HepG2 (cell line): ENCODE measurements at regions not wholly inside any gene's neighbourhood (a gene's known extent, or its start where the extent isn't known, plus 50 kb on each side); places are given as distances from the start of the nearest gene placed in this dataset.

Source experiments
- ATAC-seq: fragments of 200-7000 bp; cut with Tn5 transposase; 3 replicates; pipeline ENCODE4 v1.9.1; 2020; ENCODE audit warnings: mild to moderate bottlenecking, moderate library complexity
- BruUV-seq: library from RNA; stranded (reverse); fragments of 400-500 nt; replicated peaks from 2 replicates; lab custom pipeline; 2021; lab: Mats Ljungman, UMichigan
- CTCF ChIA-PET: fragments of 300-600 bp; formaldehyde crosslinking; extraction: SDS; loops from one replicate; lab custom pipeline; 2021; ENCODE audit warnings: low total read pairs, inconsistent platforms, low intra/inter-chr PET ratio; lab: Yijun Ruan, JAX
- POLR2A ChIA-PET: fragments of 350-600 bp; sonication (Branson Sonifier 250); formaldehyde crosslinking; loops from one replicate; lab custom pipeline; 2020; ENCODE audit warnings: antibody characterized with exemption, inconsistent platforms; lab: Yijun Ruan, JAX
- DNase-seq: peaks from one replicate; pipeline ENCODE4 v3.0.0-alpha.2; 2015; ENCODE audit warnings: low spot score
- FAIRE-seq: peaks from 3 replicates; lab custom pipeline; 2011; peaks lifted over from hg19 to GRCh38; lab: Jason Lieb, UNC
- H2AFZ ChIP-seq: one replicate; pipeline ENCODE4 v1.6.1; 2011; ENCODE audit warnings: low read length, inconsistent platforms
- H3K27ac ChIP-seq: fragments of 300-600 bp; 3 replicates; pipeline ENCODE4 v1.8.0; 2011; ENCODE audit warnings: mixed run types, mild to moderate bottlenecking, mixed read lengths, low read length, inconsistent platforms; ENCODE audit not compliant: insufficient read depth; ENCODE audit errors: extremely low read length
- H3K27me3 ChIP-seq, 2 experiments: fragments of 200-600 bp in 1 of 2; 2 replicates in 1 of 2; 3 replicates in 1 of 2; pipeline versions ENCODE4 v1.6.0 to v1.8.0; 2011; ENCODE audit warnings: low read length in 2 of 2, mild to moderate bottlenecking in 2 of 2, moderate library complexity in 2 of 2, inconsistent platforms in 1 of 2; ENCODE audit not compliant: insufficient read depth in 2 of 2, control insufficient read depth in 1 of 2
- H3K36me3 ChIP-seq, 2 experiments: fragments of 200-600 bp in 1 of 2; replicated peaks in 1 of 2; 2 replicates in 1 of 2; 3 replicates in 1 of 2; pipeline versions ENCODE4 v1.5.1 to v1.8.0; 2011; ENCODE audit warnings: low read length in 2 of 2, inconsistent platforms in 1 of 2; ENCODE audit not compliant: insufficient read depth in 2 of 2, control insufficient read depth in 1 of 2
- H3K4me1 ChIP-seq: 2 replicates; pipeline ENCODE4 v1.5.1; 2012; ENCODE audit warnings: low read length, inconsistent platforms; ENCODE audit not compliant: insufficient read depth
- H3K4me2 ChIP-seq: 2 replicates; pipeline ENCODE4 v1.6.0; 2011; ENCODE audit warnings: low read depth, low read length, inconsistent platforms
- H3K4me3 ChIP-seq, 3 experiments: fragments of 200-600 bp in 1 of 3; sonication (generic), shearing (Covaris generic) in 1 of 3; replicated peaks in 1 of 3; 2 replicates each; pipeline ENCODE4 v1.5.1; 2011 to 2016; ENCODE audit warnings: low read length in 3 of 3, inconsistent platforms in 2 of 3, low read depth in 2 of 3, mild to moderate bottlenecking in 2 of 3, control low read depth in 1 of 3, mixed read lengths in 1 of 3; ENCODE audit not compliant: insufficient read depth in 1 of 3
- H3K79me2 ChIP-seq: one replicate; pipeline ENCODE4 v1.6.1; 2011; ENCODE audit warnings: low read length, inconsistent platforms; ENCODE audit not compliant: insufficient read depth
- H3K9ac ChIP-seq: 2 replicates; pipeline ENCODE4 v1.6.0; 2011; ENCODE audit warnings: mild to moderate bottlenecking, low read depth, low read length, inconsistent platforms; ENCODE audit not compliant: insufficient read depth
- H3K9me3 ChIP-seq: 2 replicates; pipeline ENCODE4 v1.5.1; 2012; ENCODE audit warnings: mild to moderate bottlenecking, low read length
- H4K20me1 ChIP-seq: 2 replicates; pipeline ENCODE4 v1.6.0; 2011; ENCODE audit warnings: inconsistent platforms, mild to moderate bottlenecking, low read length, moderate library complexity; ENCODE audit not compliant: insufficient read depth
- CREB1 ChIP-seq, 2 experiments: fragments of 450-650 bp in 1 of 2; IDR thresholded peaks; 2 replicates each; pipeline ENCODE4 v1.6.1; 2016 to 2017; ENCODE audit warnings: control low read depth in 1 of 2, mild to moderate bottlenecking in 1 of 2, missing compliant biosample characterization in 1 of 2, missing genetic modification characterization in 1 of 2
- NR1H2 ChIP-seq: sonication (generic); formaldehyde crosslinking; IDR thresholded peaks from 2 replicates; pipeline ENCODE4 v1.8.1; 2022; ENCODE audit warnings: low read depth, missing genetic modification reagents, borderline replicate concordance
- WGBS: methylation state at CpG from one replicate; pipeline ENCODE4 v1.1.6; 2017; ENCODE audit warnings: low lambda C conversion rate; 5-methylcytosine and 5-hydroxymethylcytosine counted together
- in situ Hi-C: cut with HindIII; loops from 2 replicates; pipeline ENCODE4 v1.10.0; 2017; ENCODE audit warnings: low pct_unique_long_range_greater_than_20kb; ENCODE audit not compliant: extremely low pct_ligation_motif_present
- intact Hi-C: fragments of 100-400 bp; cut with micrococcal nuclease; formaldehyde crosslinking; loops from one replicate; pipeline ENCODE4 v1.10.0; 2022; ENCODE audit not compliant: unreplicated experiment
- TF ChIP-seq, protein P1 (sequence below): sonication (generic); formaldehyde crosslinking; IDR thresholded peaks from 2 replicates; pipeline ENCODE4 v1.8.0; 2022; ENCODE audit warnings: mild to moderate bottlenecking, missing genetic modification reagents; ENCODE audit not compliant: insufficient replicate concordance

DNA sequence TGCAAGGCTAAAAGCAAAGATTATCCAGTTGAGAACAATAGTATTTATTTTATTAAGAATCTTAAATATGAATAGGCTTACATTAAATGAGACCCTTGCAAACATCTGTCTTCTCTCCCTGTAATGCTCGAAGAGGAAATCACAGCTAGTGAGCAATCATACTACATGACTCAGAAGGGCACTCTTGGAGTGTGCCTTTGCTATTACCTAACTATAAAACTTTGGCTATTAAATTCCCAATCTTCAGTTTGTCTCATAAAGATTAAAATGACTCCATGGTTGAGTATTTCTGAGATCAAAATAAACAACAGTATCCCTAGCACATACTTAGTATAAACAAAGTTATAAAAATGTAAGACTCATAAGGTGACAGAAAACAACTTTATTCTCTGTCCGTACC, 296.9 kb downstream of the KCNJ3 start:
- intact Hi-C loops (no loop called here), in situ Hi-C loops (no loop called here)
- FAIRE-seq (no peak), DNase-seq (no peak), ATAC-seq (no peak)
- no TSS peak for BruUV-seq
- CTCF ChIA-PET: no interaction called here
- Histone ChIP-seq H3K27me3 (no peaks in the 10 kb centered on the region), H3K27ac (no peak overlapping the region), H4K20me1 (no peaks in the 10 kb centered on the region), H3K4me1 (no peaks in the 10 kb centered on the region), H3K36me3 (no peaks in the 10 kb centered on the region), H3K79me2 (no peaks in the 10 kb centered on the region), H2AFZ (no peak overlapping the region), H3K9ac (no peak overlapping the region), H3K9me3 (no peaks in the 10 kb centered on the region), H3K4me3 (no peak overlapping the region), H3K4me2 (no peak overlapping the region)
- POLR2A ChIA-PET: no interaction called here
- TF ChIP-seq NR1H2 (CRISPR knock-in tag): no peak
- 17% methylated on average over 2 of the region's 2 CpGs for WGBS

DNA sequence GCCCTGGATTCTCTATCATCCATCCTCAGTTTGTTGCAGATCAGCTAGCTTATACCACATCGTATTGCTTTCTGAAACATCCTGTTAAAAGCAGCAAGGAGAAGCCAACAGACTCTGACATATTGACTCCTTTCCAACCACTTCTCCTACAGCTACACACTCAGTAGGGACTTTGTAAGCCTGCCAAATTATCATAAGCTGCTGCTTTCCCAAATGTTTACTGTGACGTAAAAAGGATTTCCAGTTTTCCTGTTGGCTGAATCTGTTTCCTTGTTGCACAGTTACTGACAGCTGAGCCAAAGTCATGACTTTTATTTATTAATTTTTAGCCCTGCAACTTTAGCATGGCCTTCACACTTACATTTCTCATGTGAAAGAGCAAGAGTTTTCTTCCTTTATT, 294.3 kb downstream of the KCNJ3 start:
- intact Hi-C loops: no loop called here

More for the DNA sequence above, 294.3 kb downstream of the KCNJ3 start:
- Histone ChIP-seq H3K27me3 (no peaks in the 10 kb centered on the region), H3K79me2 (no peaks in the 10 kb centered on the region), H3K36me3 (no peaks in the 10 kb centered on the region), H3K4me1 (no peaks in the 10 kb centered on the region), H3K4me2 (no peak overlapping the region), H4K20me1 (no peaks in the 10 kb centered on the region), H3K9ac (no peak overlapping the region), H3K27ac (no peak overlapping the region), H3K4me3 (no peak overlapping the region), H3K9me3 (no peaks in the 10 kb centered on the region), H2AFZ (no peak overlapping the region)
- no TSS peak for BruUV-seq
- FAIRE-seq (no peak), ATAC-seq (no peak), DNase-seq (no peak)
- TF ChIP-seq CREB1 (IDR thresholded peaks at IDR 0.05): 0 out of 2 replicates have a peak, but pooled peaks have one; percentile 40
- no peak for TF ChIP-seq CREB1 (CRISPR knock-in tag; IDR thresholded peaks at IDR 0.05)
- TF ChIP-seq, protein P1, sequence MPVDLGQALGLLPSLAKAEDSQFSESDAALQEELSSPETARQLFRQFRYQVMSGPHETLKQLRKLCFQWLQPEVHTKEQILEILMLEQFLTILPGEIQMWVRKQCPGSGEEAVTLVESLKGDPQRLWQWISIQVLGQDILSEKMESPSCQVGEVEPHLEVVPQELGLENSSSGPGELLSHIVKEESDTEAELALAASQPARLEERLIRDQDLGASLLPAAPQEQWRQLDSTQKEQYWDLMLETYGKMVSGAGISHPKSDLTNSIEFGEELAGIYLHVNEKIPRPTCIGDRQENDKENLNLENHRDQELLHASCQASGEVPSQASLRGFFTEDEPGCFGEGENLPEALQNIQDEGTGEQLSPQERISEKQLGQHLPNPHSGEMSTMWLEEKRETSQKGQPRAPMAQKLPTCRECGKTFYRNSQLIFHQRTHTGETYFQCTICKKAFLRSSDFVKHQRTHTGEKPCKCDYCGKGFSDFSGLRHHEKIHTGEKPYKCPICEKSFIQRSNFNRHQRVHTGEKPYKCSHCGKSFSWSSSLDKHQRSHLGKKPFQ (CRISPR knock-in tag): no peak
- in situ Hi-C loops: no loop called here
- ChIA-PET POLR2A (no interaction called here), CTCF (no interaction called here)
- WGBS: 0% methylated on average over 2 of the region's 2 CpGs
